ENCODE measurements at regions not wholly inside any gene's neighbourhood (a gene's known extent, or its start where the extent isn't known, plus 50 kb on each side); places are given as distances from the start of the nearest gene placed in this dataset.
"Not testable (repeated sequence)": the region's sequence is repeated elsewhere in the genome, so short reads cannot be mapped to it uniquely, and the experiment has no call there.

DNA sequence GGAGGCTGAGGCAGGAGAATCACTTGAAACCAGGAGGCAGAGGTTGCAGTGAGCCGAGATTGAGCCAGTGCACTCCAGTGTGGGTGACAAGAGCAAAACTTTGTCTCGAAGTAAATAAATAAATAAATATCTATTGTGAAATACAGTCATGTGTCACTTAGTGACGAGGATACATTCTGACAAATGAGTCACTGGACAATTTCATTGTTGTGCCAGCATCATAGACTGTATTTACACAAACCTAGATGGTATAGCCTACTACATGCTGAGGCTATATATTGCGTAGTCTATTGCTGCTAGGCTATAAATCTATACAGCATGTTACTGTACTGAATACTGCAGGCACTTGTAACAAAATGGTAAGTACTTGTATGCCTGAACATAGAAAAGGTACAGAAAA is 61.1 kb upstream of the CCL21 start:
- Histone ChIP-seq H3K36me3 (ENCODE audit: control insufficient read depth in 3 of 3, insufficient read depth in 3 of 3, low read length in 3 of 3) (no peaks in the 10 kb centered on the region), H3K27ac (ENCODE audit: low read depth, low read length) (no peak overlapping the region), H3K4me1 (ENCODE audit: control insufficient read depth in 3 of 3, insufficient read depth in 3 of 3, low read length in 3 of 3) (no peaks in the 10 kb centered on the region), H3K27me3 (ENCODE audit: control insufficient read depth in 3 of 3, insufficient read depth in 3 of 3, low read length in 3 of 3) (peaks cover 0 to 3% (median 0%) of the 10 kb centered on the region in 3 donors), H3K9ac (ENCODE audit: low read depth in 1 of 3, low read length in 3 of 3) (no peak overlapping the region), H3K9me3 (ENCODE audit: control insufficient read depth in 3 of 3, low read length in 3 of 3) (no peaks in the 10 kb centered on the region), H3K4me3 (ENCODE audit: low read length in 3 of 3) (no peak overlapping the region)

DNA sequence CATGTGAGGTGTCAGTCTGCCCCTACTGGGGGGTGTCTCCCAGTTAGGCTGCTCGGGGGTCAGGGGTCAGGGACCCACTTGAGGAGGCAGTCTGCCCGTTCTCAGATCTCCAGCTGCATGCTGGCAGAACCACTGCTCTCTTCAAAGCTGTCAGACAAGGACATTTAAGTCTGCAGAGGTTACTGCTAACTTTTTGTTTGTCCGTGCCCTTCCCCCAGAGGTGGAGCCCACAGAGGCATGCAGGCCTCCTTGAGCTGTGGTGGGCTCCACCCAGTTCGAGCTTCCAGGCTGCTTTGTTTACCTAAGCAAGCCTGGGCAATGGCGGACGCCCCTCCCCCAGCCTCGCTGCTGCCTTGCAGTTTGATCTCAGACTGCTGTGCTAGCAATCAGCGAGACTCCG is 57.2 kb upstream of the CCL21 start:
- H3K27ac ChIP-seq (ENCODE audit: low read depth, low read length); H3K4me1 ChIP-seq (ENCODE audit: control insufficient read depth in 3 of 3, insufficient read depth in 3 of 3, low read length in 3 of 3); H3K27me3 ChIP-seq (ENCODE audit: control insufficient read depth in 3 of 3, insufficient read depth in 3 of 3, low read length in 3 of 3); H3K4me3 ChIP-seq (ENCODE audit: low read length in 3 of 3); H3K36me3 ChIP-seq (ENCODE audit: control insufficient read depth in 3 of 3, insufficient read depth in 3 of 3, low read length in 3 of 3); H3K9me3 ChIP-seq (ENCODE audit: control insufficient read depth in 3 of 3, low read length in 3 of 3); H3K9ac ChIP-seq (ENCODE audit: low read depth in 1 of 3, low read length in 3 of 3): not testable (repeated sequence)

GRCh38 chr9:34760196-34761040 is 50.5 kb upstream of the CCL21 start:
- not testable (repeated sequence) for H3K27ac ChIP-seq (ENCODE audit: low read depth, low read length); H3K9ac ChIP-seq (ENCODE audit: low read depth in 1 of 3, low read length in 3 of 3); H3K9me3 ChIP-seq (ENCODE audit: control insufficient read depth in 3 of 3, low read length in 3 of 3); H3K36me3 ChIP-seq (ENCODE audit: control insufficient read depth in 3 of 3, insufficient read depth in 3 of 3, low read length in 3 of 3); H3K4me3 ChIP-seq (ENCODE audit: low read length in 3 of 3); H3K4me1 ChIP-seq (ENCODE audit: control insufficient read depth in 3 of 3, insufficient read depth in 3 of 3, low read length in 3 of 3); H3K27me3 ChIP-seq (ENCODE audit: control insufficient read depth in 3 of 3, insufficient read depth in 3 of 3, low read length in 3 of 3)
